ENCODE measurements at regions not wholly inside any gene's neighbourhood (a gene's known extent, or its start where the extent isn't known, plus 50 kb on each side); places are given as distances from the start of the nearest gene placed in this dataset.

DNA sequence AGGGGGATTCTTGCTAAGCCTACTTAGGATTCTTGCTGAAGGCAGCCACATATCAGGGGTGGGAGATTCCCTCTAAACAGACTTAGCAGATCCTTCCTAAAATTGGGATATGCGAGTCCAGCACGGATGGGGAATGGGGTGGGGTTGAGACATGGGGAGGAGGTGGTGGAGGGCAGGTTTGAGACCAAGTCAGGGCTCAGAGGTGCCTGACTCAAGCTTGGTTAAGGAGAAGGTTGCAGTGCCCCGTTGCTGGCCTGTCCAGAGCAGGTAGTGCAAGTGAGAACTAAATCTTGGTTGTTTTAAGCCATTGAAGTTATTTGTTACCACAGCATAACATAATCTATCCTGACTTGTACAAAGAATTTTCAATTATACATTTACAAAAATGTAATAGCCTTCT is 359.7 kb downstream of the AACS start:
- DNase-seq (ENCODE audit: low read depth in 2 of 2): no peak

- no peak for DNase-seq (ENCODE audit: low read depth in 2 of 2)
Measured at GRCh38 chr12:125431516-125431915, 366.3 kb downstream of the AACS start.

- no peak for DNase-seq (ENCODE audit: low read depth in 2 of 2)
Measured at GRCh38 chr12:125434131-125434530, 368.9 kb downstream of the AACS start.

- DNase-seq (ENCODE audit: low read depth in 2 of 2): no peak
Measured at GRCh38 chr12:125434936-125435443, 369.8 kb downstream of the AACS start.

GRCh38 chr12:125435871-125436270 is 370.6 kb downstream of the AACS start:
- no peak for DNase-seq (ENCODE audit: low read depth in 2 of 2)

- no peak for DNase-seq (ENCODE audit: low read depth in 2 of 2)
Measured at GRCh38 chr12:125436686-125437085, 371.5 kb downstream of the AACS start.

DNA sequence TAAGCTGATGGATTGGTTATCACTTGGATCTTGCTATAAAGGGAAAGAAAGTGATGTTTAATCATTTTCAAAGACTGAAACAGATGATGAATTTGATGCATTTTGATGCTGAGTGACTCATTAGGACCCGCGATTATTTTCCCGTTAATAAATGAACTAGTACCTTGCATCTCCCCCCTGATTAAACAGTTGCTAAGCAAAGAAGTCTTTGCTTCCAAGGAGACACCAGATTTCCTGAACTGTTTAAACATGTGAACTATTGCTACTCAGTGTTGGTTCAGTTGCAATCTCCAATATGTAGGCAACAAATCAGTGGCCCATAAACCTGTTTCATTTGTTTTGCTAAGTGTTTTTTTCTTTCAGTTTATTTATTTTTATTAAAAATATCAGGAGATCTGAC is 375.2 kb downstream of the AACS start:
- no peak for DNase-seq (ENCODE audit: low read depth in 2 of 2)

DNA sequence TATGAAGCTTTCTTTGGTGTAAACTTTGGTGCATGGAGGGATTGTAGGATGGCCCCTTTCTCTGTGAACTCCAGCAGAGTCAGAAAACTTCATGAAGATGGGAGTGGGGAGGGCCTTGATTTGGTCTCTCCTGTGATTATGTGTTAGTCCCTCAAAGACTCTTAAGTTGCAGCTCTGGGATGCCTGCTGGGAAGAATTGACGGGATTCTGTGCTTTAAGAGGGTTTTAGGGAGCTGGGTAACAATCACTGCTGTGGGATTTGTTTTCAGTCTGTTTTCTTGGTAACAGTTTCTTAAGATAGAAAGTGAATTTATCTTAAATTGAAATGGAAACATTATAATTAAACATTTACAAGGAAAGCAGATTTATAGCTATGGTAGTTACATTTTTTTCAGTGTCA is 378.1 kb downstream of the AACS start:
- DNase-seq (ENCODE audit: low read depth in 2 of 2): no peak

DNA sequence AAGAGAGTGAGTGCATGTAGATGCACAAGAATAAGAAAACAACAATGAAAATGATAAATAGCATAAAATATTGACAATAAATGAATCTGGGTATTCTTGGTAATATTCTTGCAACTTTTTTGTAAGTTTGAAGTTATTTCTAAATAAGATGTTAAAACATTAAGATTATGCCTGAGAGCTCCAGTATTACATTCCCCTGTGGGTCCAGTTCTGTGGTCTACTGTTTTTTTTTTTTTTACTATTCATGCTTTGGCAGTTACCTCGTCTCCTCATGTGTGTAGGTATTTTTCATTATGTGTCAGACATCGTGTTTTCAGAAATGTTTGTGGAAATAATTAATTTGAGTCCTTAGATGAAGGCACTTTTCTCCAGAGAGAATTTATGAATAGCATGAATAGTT is 386.2 kb downstream of the AACS start:
- DNase-seq (ENCODE audit: low read depth in 2 of 2): no peak

- no peak for DNase-seq (ENCODE audit: low read depth in 2 of 2)
Measured at GRCh38 chr12:125453751-125454150, 388.5 kb downstream of the AACS start.

GRCh38 chr12:125454291-125454690 is 389.1 kb downstream of the AACS start:
- DNase-seq (ENCODE audit: low read depth in 2 of 2): no peak

GRCh38 chr12:125454786-125455480 is 389.7 kb downstream of the AACS start:
- DNase-seq (ENCODE audit: low read depth in 2 of 2): no peak

DNA sequence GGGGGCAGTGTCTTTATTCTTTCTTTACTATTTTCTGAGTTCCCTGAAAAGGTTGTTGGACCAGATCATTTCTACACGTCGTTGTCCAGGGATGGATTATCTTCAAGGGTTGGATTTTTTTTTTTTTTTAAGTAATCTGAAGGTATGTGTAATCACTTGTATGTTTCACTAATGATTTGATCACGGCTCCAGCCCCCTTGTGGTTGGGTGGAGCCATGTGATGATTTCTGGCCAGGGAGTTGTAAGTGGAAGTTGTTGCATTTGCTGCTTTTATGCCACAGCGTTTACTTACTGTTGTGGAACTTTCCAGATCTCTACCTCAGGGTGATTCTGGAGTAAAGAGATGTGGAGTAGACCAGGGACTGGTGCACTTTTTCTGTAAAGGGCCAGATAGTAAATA is 390.3 kb downstream of the AACS start:
- no peak for DNase-seq (ENCODE audit: low read depth in 2 of 2)

DNA sequence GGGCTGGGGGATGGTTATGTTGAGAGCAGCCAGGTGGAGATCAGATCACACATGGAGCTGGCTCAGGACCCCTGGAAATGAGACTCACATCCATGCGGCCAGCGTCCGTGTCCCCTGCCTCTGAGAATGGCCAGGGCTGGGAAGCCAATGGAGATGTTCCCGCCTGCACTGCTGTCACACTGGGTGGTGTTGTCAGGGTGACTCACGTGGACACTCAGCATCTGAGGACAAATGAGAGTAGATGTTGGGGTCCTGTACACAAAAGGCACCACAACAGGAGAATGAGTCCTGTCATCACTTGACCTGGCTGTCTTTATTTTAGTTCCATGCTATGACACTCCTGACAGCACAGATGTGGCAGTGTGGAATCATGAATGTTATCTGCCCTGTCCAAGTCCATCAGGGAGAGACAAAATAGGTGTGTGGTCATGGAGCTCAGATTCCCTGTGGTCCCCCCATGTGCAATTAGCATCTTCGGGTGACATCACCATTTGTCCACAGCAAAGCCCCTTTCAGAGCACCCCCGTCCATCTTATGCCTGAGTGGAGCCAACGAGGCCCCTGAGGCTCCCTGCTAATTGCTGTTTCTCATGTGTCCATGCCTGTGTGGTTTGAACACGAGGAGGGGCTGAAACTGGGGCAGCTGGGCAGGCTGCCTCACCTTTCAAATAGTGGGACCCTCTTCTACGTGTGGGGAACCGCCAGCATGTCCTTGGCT is 393.5 kb downstream of the AACS start:
- no peak for DNase-seq (ENCODE audit: low read depth in 2 of 2)

- no peak for DNase-seq (ENCODE audit: low read depth in 2 of 2)
Measured at GRCh38 chr12:125461831-125462230, 396.6 kb downstream of the AACS start.

DNA sequence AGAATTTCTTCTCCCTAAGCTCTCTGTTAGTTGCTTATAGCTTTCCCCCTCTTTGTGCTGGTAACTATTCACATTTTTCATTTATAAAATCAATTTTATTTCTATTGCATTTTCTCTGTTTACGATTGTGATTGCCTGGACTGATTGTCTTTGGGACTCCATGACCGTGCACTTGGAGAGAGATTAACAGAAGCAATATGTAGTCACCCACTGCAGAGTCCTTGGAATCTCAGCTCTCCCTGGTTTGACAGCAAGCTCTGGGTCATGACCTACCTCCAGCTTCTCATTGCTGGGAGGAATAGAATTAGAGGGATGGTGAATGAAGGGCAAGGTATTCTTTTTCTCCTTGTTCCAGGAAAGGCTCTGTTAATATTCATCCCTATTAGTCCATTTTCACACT is 398.2 kb downstream of the AACS start:
- no peak for DNase-seq (ENCODE audit: low read depth in 2 of 2)

DNA sequence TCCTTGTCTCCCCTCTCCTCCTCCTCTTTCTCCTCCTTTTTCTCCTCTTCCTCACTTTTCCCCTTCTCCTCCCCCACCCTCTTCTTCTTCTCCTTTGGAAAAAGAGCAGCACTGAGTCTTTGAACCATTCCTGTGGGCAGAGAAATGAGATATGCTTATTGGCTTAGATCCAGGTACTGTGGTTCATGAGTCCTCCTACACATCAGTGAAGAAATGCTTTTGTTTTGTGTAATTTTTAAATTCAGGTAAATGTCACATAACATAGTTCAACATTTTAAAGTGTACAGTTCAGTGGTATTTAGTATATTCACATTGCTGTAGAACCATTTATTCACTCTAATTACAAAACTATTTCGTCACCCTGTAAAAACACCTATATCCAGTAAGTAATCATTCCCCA is 402.1 kb downstream of the AACS start:
- no peak for DNase-seq (ENCODE audit: low read depth in 2 of 2)

DNA sequence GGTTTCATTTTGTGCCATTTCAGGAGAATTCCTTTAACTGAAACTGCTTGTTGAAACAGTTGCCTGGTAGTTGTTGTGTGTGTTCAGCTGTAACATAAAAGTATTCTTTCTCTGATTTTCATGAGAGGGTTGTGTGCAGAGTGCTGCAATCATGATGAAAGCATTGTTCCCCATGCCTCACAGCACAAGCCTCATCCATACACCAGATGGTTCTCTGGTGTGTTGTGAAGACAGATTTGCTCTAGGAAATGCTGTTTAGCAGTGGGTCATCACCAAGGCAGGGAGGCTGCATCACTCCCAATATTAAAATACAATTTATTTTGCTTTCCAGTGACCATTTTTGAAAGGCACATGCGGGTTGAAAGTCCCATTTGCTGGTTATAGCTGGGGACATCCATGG is 404.4 kb downstream of the AACS start:
- DNase-seq (ENCODE audit: low read depth in 2 of 2): no peak

DNA sequence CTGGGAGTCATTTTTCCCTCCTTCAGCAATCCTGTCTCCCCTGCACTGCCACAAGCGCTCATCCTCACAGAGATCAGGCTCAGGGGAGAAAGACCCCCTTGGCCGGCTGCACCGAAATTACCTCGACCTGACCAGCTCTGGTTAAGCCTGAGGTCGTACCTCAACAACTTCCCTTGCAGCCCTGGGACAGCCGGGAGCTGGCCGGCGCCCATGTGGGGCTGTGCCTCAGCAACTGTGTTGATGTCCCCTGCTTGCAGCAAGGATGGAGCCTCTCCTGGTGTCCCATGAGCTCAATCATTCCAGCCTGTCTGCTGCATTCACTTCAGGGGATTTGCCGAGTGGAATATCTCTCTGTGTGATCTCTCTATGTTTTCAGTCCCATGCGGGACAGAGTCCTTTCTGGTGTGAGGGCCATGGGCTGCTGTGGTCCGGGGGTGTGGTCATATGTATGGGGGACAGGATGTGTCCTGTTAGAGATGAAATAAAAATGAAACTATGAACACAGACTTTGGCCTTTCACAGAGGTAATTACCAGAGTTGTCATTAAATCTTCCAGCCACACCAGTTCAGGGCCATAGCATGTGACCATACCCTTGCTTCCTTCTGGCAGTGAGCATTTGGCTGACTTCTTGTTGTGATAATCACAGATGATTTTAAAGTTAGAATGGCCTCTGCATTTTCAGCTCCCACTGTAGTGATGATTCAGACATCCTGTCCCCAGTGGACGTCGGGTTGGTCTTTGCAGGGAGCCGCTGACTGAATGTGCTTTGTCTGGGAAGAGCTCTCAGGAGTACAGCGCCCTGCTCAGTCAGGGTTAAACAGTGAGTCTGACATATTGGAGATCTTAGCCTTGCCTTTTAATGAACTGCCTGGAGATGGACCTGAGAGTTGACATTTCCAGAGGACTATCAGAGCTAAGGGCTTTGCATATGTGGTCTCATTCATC is 405.9 kb downstream of the AACS start:
- DNase-seq (ENCODE audit: low read depth in 2 of 2): no peak

GRCh38 chr12:125473501-125473900 is 408.3 kb downstream of the AACS start:
- no peak for DNase-seq (ENCODE audit: low read depth in 2 of 2)

DNA sequence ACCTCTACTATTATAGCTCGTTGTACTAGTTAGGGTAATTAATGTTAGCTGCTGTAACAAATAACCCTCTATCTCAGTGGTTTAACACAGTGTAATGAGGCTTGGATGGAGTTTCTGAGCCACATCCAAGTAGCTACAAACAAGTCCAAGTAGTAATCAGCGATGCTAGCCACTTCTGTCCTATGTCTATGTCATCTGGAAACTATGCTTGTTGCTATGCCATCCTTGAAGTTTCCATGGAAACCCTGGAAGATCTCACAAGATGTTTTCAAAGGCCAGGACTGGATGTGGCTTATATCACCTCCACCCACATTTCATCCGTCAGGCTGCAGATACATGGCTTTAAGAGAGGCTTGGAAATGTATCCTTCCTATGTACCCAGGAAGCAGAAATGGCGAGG is 422.1 kb downstream of the AACS start:
- no peak for DNase-seq (ENCODE audit: low read depth in 2 of 2)

DNA sequence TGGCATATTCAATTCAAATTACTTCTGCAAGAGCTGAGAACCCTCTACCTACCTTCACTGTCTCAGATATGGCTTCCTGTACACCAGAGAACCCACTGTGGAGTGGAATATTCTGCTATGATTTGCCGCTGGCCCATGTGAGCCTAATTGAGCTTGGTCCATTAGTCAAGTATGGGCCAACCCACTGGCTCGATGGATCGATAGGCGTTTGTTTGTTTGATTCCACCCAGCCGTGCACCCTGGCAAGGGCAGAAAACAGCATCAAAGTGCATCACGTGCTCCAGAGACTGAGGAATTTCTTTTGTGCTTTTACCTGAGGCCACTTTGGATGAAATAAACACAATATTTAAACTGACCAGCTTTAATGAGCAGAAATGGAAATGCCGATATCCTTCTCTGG is 426.3 kb downstream of the AACS start:
- no peak for DNase-seq (ENCODE audit: low read depth in 2 of 2)
